ENCODE measurements at regions not wholly inside any gene's neighbourhood (a gene's known extent, or its start where the extent isn't known, plus 50 kb on each side); places are given as distances from the start of the nearest gene placed in this dataset.

GRCh38 chr5:73298251-73298771, 125.3 kb downstream of the TMEM174 start:
- no peak for TF ChIP-seq BHLHE40 (IDR thresholded peaks at IDR 0.05; ENCODE audit: borderline replicate concordance)
- no peak for TF ChIP-seq SP1 (IDR thresholded peaks at IDR 0.05)
- TF ChIP-seq ELF4 (IDR thresholded peaks at IDR 0.05): no peak
- no peak for TF ChIP-seq ZNF384 (IDR thresholded peaks at IDR 0.05)
- no peak for TF ChIP-seq TARDBP (IDR thresholded peaks at IDR 0.05)

Data from HEK293T (cell line).